ENCODE measurements at regions not wholly inside any gene's neighbourhood (a gene's known extent, or its start where the extent isn't known, plus 50 kb on each side); places are given as distances from the start of the nearest gene placed in this dataset.

DNA sequence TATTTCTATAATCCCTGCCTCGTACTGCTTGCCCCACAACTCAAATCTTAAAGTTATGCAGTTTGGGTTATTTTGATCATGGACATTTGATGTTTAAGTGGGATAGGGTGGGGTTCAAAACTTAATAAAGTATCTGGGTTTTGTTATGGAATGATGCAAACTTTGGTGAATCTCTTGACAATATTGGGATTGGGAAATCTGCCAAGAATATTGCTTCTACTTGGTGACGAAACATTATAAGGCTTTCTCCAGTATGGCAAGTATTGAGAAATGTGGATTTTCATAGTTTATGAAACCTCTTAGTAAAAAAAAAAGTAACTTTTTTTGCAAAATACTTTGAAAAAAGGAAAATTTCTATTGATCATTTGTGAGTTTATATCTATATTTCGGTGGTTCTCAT lies 130.8 kb upstream of the SFRP2 start:
- TF ChIP-seq POLR2A (IDR thresholded peaks at IDR 0.05) = no peak
- TF ChIP-seq, protein P1, sequence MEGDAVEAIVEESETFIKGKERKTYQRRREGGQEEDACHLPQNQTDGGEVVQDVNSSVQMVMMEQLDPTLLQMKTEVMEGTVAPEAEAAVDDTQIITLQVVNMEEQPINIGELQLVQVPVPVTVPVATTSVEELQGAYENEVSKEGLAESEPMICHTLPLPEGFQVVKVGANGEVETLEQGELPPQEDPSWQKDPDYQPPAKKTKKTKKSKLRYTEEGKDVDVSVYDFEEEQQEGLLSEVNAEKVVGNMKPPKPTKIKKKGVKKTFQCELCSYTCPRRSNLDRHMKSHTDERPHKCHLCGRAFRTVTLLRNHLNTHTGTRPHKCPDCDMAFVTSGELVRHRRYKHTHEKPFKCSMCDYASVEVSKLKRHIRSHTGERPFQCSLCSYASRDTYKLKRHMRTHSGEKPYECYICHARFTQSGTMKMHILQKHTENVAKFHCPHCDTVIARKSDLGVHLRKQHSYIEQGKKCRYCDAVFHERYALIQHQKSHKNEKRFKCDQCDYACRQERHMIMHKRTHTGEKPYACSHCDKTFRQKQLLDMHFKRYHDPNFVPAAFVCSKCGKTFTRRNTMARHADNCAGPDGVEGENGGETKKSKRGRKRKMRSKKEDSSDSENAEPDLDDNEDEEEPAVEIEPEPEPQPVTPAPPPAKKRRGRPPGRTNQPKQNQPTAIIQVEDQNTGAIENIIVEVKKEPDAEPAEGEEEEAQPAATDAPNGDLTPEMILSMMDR (IDR thresholded peaks at IDR 0.05) = no peak
- TF ChIP-seq POLR2AphosphoS5 (IDR thresholded peaks at IDR 0.05) = no peak
